ENCODE measurements at regions not wholly inside any gene's neighbourhood (a gene's known extent, or its start where the extent isn't known, plus 50 kb on each side); places are given as distances from the start of the nearest gene placed in this dataset.

GRCh38 chr19:28667348-28667977 lies 545.5 kb downstream of the UQCRFS1 start:
- TF ChIP-seq, protein P1, sequence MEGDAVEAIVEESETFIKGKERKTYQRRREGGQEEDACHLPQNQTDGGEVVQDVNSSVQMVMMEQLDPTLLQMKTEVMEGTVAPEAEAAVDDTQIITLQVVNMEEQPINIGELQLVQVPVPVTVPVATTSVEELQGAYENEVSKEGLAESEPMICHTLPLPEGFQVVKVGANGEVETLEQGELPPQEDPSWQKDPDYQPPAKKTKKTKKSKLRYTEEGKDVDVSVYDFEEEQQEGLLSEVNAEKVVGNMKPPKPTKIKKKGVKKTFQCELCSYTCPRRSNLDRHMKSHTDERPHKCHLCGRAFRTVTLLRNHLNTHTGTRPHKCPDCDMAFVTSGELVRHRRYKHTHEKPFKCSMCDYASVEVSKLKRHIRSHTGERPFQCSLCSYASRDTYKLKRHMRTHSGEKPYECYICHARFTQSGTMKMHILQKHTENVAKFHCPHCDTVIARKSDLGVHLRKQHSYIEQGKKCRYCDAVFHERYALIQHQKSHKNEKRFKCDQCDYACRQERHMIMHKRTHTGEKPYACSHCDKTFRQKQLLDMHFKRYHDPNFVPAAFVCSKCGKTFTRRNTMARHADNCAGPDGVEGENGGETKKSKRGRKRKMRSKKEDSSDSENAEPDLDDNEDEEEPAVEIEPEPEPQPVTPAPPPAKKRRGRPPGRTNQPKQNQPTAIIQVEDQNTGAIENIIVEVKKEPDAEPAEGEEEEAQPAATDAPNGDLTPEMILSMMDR (IDR thresholded peaks at IDR 0.05): no peak
- Histone ChIP-seq H3K9me3 (no peaks in the 10 kb centered on the region), H3K27ac (no peak overlapping the region), H3K4me3 (no peak overlapping the region), H3K4me1 (no peaks in the 10 kb centered on the region), H3K27me3 (no peaks in the 10 kb centered on the region), H3K36me3 (no peaks in the 10 kb centered on the region)
- DNase-seq: no peak
- WGBS (ENCODE audit: insufficient coverage, low coverage, low lambda C conversion rate, missing lambda C conversion rate): 60% methylated on average over 7 of the region's 7 CpGs
- no peak for ATAC-seq
- intact Hi-C loops (cut with DNase I): no loop called here

DNA sequence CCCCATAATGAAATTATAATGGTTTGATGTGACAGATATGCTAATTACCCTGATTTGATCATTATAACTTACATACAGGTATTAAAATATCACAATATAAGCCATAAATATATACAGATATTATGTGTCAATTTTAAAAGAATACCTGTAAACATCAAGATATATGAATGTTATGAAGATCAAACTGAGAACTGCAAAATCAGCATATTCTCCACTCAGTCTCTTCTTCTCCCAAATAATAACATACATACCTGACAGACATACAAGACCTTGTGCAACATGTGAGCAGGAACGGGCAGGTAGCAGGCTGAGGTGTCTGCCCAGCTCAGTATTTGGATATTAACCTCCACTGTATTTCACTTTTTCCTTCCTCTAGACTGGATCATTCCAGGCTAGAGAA lies 547.2 kb downstream of the UQCRFS1 start:
- Histone ChIP-seq H3K9me3 (no peaks in the 10 kb centered on the region), H3K27me3 (no peaks in the 10 kb centered on the region), H3K4me3 (no peak overlapping the region), H3K27ac (no peak overlapping the region), H3K36me3 (no peaks in the 10 kb centered on the region), H3K4me1 (no peaks in the 10 kb centered on the region)
- 38% methylated on average over 1 of the region's 1 CpG for WGBS (ENCODE audit: insufficient coverage, low coverage, low lambda C conversion rate, missing lambda C conversion rate)
- intact Hi-C loops (cut with DNase I): no loop called here
- DNase-seq (no peak), ATAC-seq (no peak)
- TF ChIP-seq, protein P1 (IDR thresholded peaks at IDR 0.05): no peak
- TF ChIP-seq POLR2A (IDR thresholded peaks at IDR 0.05): no peak

- Histone ChIP-seq H3K9me3 (no peaks in the 10 kb centered on the region), H3K27ac (no peak overlapping the region), H3K4me1 (no peaks in the 10 kb centered on the region), H3K36me3 (no peaks in the 10 kb centered on the region), H3K4me3 (no peak overlapping the region), H3K27me3 (no peaks in the 10 kb centered on the region)
- DNase-seq: no peak
- intact Hi-C loops (cut with DNase I): no loop called here
- WGBS (ENCODE audit: insufficient coverage, low coverage, low lambda C conversion rate, missing lambda C conversion rate): 11% methylated on average over 2 of the region's 2 CpGs
- no peak for ATAC-seq
- TF ChIP-seq, protein P1 (IDR thresholded peaks at IDR 0.05): no peak
- TF ChIP-seq POLR2A (IDR thresholded peaks at IDR 0.05): no peak
Observed at GRCh38 chr19:28656644-28657043, 556.3 kb downstream of the UQCRFS1 start.

GRCh38 chr19:28655054-28655453 lies 557.9 kb downstream of the UQCRFS1 start:
- no peaks in the 10 kb centered on the region for H3K4me1 ChIP-seq
- no peaks in the 10 kb centered on the region for H3K27me3 ChIP-seq
- DNase-seq (no peak), ATAC-seq (no peak)
- no CpG with 5 or more reads among the region's 5 CpGs for WGBS (ENCODE audit: insufficient coverage, low coverage, low lambda C conversion rate, missing lambda C conversion rate)
- H3K36me3 ChIP-seq: no peaks in the 10 kb centered on the region
- H3K4me3 ChIP-seq: no peak overlapping the region
- intact Hi-C loops (cut with DNase I): no loop called here
- no peaks in the 10 kb centered on the region for H3K9me3 ChIP-seq
- no peak overlapping the region for H3K27ac ChIP-seq
- TF ChIP-seq, protein P1 (IDR thresholded peaks at IDR 0.05): no peak

DNA sequence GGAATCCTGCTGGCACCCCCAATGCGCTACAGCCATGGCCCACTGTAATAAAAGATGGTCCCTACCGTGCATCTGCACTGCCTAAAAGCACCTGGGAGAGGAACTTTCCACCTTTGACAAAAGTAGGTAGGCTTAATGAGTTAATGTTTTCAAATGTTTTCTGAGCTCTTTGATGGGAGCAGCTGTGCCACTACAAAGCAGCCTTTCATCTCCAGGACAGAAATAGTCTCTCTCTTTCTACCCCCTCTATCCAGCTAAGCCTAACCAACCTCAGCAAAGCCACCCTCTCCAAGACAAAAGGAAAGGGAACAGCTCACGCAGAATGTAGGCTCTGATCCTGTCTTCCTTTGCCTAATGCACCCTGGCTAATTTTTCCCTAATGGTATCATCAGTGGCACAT lies 560.2 kb downstream of the UQCRFS1 start:
- Histone ChIP-seq H3K36me3 (no peaks in the 10 kb centered on the region), H3K4me1 (no peaks in the 10 kb centered on the region), H3K27ac (no peak overlapping the region), H3K27me3 (no peaks in the 10 kb centered on the region), H3K9me3 (no peaks in the 10 kb centered on the region), H3K4me3 (no peak overlapping the region)
- intact Hi-C loops (cut with DNase I): no loop called here
- TF ChIP-seq POLR2A (IDR thresholded peaks at IDR 0.05): no peak
- TF ChIP-seq, protein P1 (IDR thresholded peaks at IDR 0.05): no peak
- no peak for ATAC-seq
- DNase-seq: no peak
- WGBS (ENCODE audit: insufficient coverage, low coverage, low lambda C conversion rate, missing lambda C conversion rate): 43% methylated on average over 1 of the region's 3 CpGs
